ENCODE measurements at regions not wholly inside any gene's neighbourhood (a gene's known extent, or its start where the extent isn't known, plus 50 kb on each side); places are given as distances from the start of the nearest gene placed in this dataset.

- no peak overlapping the region for H3K4me3 ChIP-seq (ENCODE audit: control insufficient read depth in 2 of 3, extremely low read depth in 1 of 3, insufficient read depth in 2 of 3, low read depth in 1 of 3, low read length in 3 of 3)
- H3K9ac ChIP-seq (ENCODE audit: control insufficient read depth, extremely low read depth, insufficient read depth, low read length) = no peak overlapping the region
- no peaks in the 10 kb centered on the region for H3K36me3 ChIP-seq (ENCODE audit: control insufficient read depth in 2 of 2, extremely low read depth in 1 of 2, insufficient read depth in 2 of 2, low read length in 2 of 2)
- no peak for FAIRE-seq
- dilution Hi-C loops (cut with MboI; ENCODE audit: extremely low pct_ligation_motif_present, low sequenced_read_pairs) = no loop called here
- H3K4me2 ChIP-seq (ENCODE audit: control insufficient read depth, extremely low read depth, insufficient read depth, low read depth, low read length) = no peak overlapping the region
- H3K79me2 ChIP-seq (ENCODE audit: control insufficient read depth, insufficient read depth, low read length) = no peaks in the 10 kb centered on the region
- DNase-seq (ENCODE audit: low read depth, low spot score) = no peak
- H3K9me3 ChIP-seq (ENCODE audit: control insufficient read depth, low read depth, low read length) = no peaks in the 10 kb centered on the region
- TF ChIP-seq CTCF (optimal IDR thresholded peaks at IDR 0.05 in 1 of 3, IDR thresholded peaks at IDR 0.05 in 1 of 3, conservative IDR thresholded peaks at IDR 0.05 in 1 of 3; ENCODE audit: extremely low read depth in 1 of 3, insufficient read depth in 2 of 3, low read length in 3 of 3) (no peak), EZH2 (IDR thresholded peaks at IDR 0.05; ENCODE audit: low read length) (no peak)
- no peaks in the 10 kb centered on the region for H3K9me1 ChIP-seq (ENCODE audit: control insufficient read depth, extremely low read depth, insufficient read depth, low read length)
- H3K27ac ChIP-seq (ENCODE audit: control insufficient read depth, insufficient read depth, low read length) = no peak overlapping the region
- no peaks in the 10 kb centered on the region for H3K27me3 ChIP-seq (ENCODE audit: control insufficient read depth, extremely low read depth, insufficient read depth, low read length)
- H2AFZ ChIP-seq (ENCODE audit: control insufficient read depth, low read length) = no peak overlapping the region
- no peaks in the 10 kb centered on the region for H4K20me1 ChIP-seq (ENCODE audit: control insufficient read depth, extremely low read depth, insufficient read depth, low read length)
- no peaks in the 10 kb centered on the region for H3K4me1 ChIP-seq (ENCODE audit: control insufficient read depth, extremely low read depth, insufficient read depth, low read length)
Observed at GRCh38 chr5:105088961-105089360, 1526.4 kb upstream of the NUDT12 start.

- no peak overlapping the region for H3K4me2 ChIP-seq (ENCODE audit: control insufficient read depth, extremely low read depth, insufficient read depth, low read depth, low read length)
- TF ChIP-seq CTCF (optimal IDR thresholded peaks at IDR 0.05 in 1 of 3, IDR thresholded peaks at IDR 0.05 in 1 of 3, conservative IDR thresholded peaks at IDR 0.05 in 1 of 3; ENCODE audit: extremely low read depth in 1 of 3, insufficient read depth in 2 of 3, low read length in 3 of 3) (no peak), EZH2 (IDR thresholded peaks at IDR 0.05; ENCODE audit: low read length) (no peak)
- H3K36me3 ChIP-seq (ENCODE audit: control insufficient read depth in 2 of 2, extremely low read depth in 1 of 2, insufficient read depth in 2 of 2, low read length in 2 of 2) = no peaks in the 10 kb centered on the region
- no peaks in the 10 kb centered on the region for H3K27me3 ChIP-seq (ENCODE audit: control insufficient read depth, extremely low read depth, insufficient read depth, low read length)
- no peak for DNase-seq (ENCODE audit: low read depth, low spot score)
- H2AFZ ChIP-seq (ENCODE audit: control insufficient read depth, low read length) = no peak overlapping the region
- dilution Hi-C loops (cut with MboI; ENCODE audit: extremely low pct_ligation_motif_present, low sequenced_read_pairs) = no loop called here
- H3K4me1 ChIP-seq (ENCODE audit: control insufficient read depth, extremely low read depth, insufficient read depth, low read length) = no peaks in the 10 kb centered on the region
- no peak overlapping the region for H3K4me3 ChIP-seq (ENCODE audit: control insufficient read depth in 2 of 3, extremely low read depth in 1 of 3, insufficient read depth in 2 of 3, low read depth in 1 of 3, low read length in 3 of 3)
- H3K9ac ChIP-seq (ENCODE audit: control insufficient read depth, extremely low read depth, insufficient read depth, low read length) = no peak overlapping the region
- H3K79me2 ChIP-seq (ENCODE audit: control insufficient read depth, insufficient read depth, low read length) = no peaks in the 10 kb centered on the region
- H3K9me1 ChIP-seq (ENCODE audit: control insufficient read depth, extremely low read depth, insufficient read depth, low read length) = no peaks in the 10 kb centered on the region
- H3K9me3 ChIP-seq (ENCODE audit: control insufficient read depth, low read depth, low read length) = no peaks in the 10 kb centered on the region
- no peaks in the 10 kb centered on the region for H4K20me1 ChIP-seq (ENCODE audit: control insufficient read depth, extremely low read depth, insufficient read depth, low read length)
- no peak overlapping the region for H3K27ac ChIP-seq (ENCODE audit: control insufficient read depth, insufficient read depth, low read length)
- FAIRE-seq = no peak
Observed at GRCh38 chr5:105088102-105088501, 1525.5 kb upstream of the NUDT12 start.
